ENCODE measurements at regions not wholly inside any gene's neighbourhood (a gene's known extent, or its start where the extent isn't known, plus 50 kb on each side); places are given as distances from the start of the nearest gene placed in this dataset.

- TF ChIP-seq POLR2A (IDR thresholded peaks at IDR 0.05) (no peak), CTCF (IDR thresholded peaks at IDR 0.05) (no peak)
Measured at GRCh38 chr5:124121198-124121597, 609.2 kb downstream of the CSNK1G3 start.
